H7 (cell line): ENCODE measurements at regions not wholly inside any gene's neighbourhood (a gene's known extent, or its start where the extent isn't known, plus 50 kb on each side); places are given as distances from the start of the nearest gene placed in this dataset.

Experiments used
- DNase-seq: peaks from one replicate; pipeline ENCODE4 v3.0.0; 2012
- H3K27me3 ChIP-seq: 2 replicates; pipeline ENCODE4 v1.6.0; 2011; ENCODE audit warnings: mild to moderate bottlenecking, low read length; ENCODE audit not compliant: control insufficient read depth, insufficient read depth
- H3K36me3 ChIP-seq: replicated peaks from 2 replicates; pipeline ENCODE4 v1.5.1; 2011; ENCODE audit warnings: low read length; ENCODE audit not compliant: control insufficient read depth, insufficient read depth
- H3K4me3 ChIP-seq: 2 replicates; pipeline ENCODE4 v1.5.1; 2011; ENCODE audit warnings: low read depth, mild to moderate bottlenecking, control low read depth, low read length, moderate library complexity; ENCODE audit not compliant: insufficient read depth

GRCh38 chr12:67909681-67910080 lies 79.6 kb upstream of the IFNG-AS1 start:
- no peak for DNase-seq
- no peaks in the 10 kb centered on the region for H3K27me3 ChIP-seq
- no peaks in the 10 kb centered on the region for H3K36me3 ChIP-seq
- H3K4me3 ChIP-seq, result no peak overlapping the region

- DNase-seq, result no peak
- Histone ChIP-seq H3K36me3 (no peaks in the 10 kb centered on the region), H3K27me3 (no peaks in the 10 kb centered on the region), H3K4me3 (no peak overlapping the region)
Measured at GRCh38 chr12:67910360-67911274, 78.6 kb upstream of the IFNG-AS1 start.

GRCh38 chr12:67911275-67911600 lies 78.0 kb upstream of the IFNG-AS1 start:
- no peak overlapping the region for H3K4me3 ChIP-seq
- DNase-seq, result no peak

GRCh38 chr12:67911789-67912188 lies 77.5 kb upstream of the IFNG-AS1 start:
- Histone ChIP-seq H3K36me3 (no peaks in the 10 kb centered on the region), H3K27me3 (no peaks in the 10 kb centered on the region), H3K4me3 (no peak overlapping the region)
- no peak for DNase-seq

More at GRCh38 chr12:67911275-67911600, 78.0 kb upstream of the IFNG-AS1 start:
- Histone ChIP-seq H3K27me3 (no peaks in the 10 kb centered on the region), H3K36me3 (no peaks in the 10 kb centered on the region)

- DNase-seq, result no peak
- H3K4me3 ChIP-seq, result no peak overlapping the region
- no peaks in the 10 kb centered on the region for H3K36me3 ChIP-seq
- H3K27me3 ChIP-seq, result no peaks in the 10 kb centered on the region
Measured at GRCh38 chr12:67915335-67915851, 73.9 kb upstream of the IFNG-AS1 start.

- no peaks in the 10 kb centered on the region for H3K27me3 ChIP-seq
- no peak overlapping the region for H3K4me3 ChIP-seq
- DNase-seq, result peak; percentile 16
- no peaks in the 10 kb centered on the region for H3K36me3 ChIP-seq
Measured at GRCh38 chr12:67916266-67916970, 72.8 kb upstream of the IFNG-AS1 start.

- Histone ChIP-seq H3K27me3 (no peaks in the 10 kb centered on the region), H3K36me3 (no peaks in the 10 kb centered on the region), H3K4me3 (no peak overlapping the region)
- no peak for DNase-seq
Measured at GRCh38 chr12:67917811-67918210, 71.4 kb upstream of the IFNG-AS1 start.

- H3K36me3 ChIP-seq, result no peaks in the 10 kb centered on the region
- no peak overlapping the region for H3K4me3 ChIP-seq
- no peaks in the 10 kb centered on the region for H3K27me3 ChIP-seq
- DNase-seq, result no peak
Measured at GRCh38 chr12:67918441-67918840, 70.8 kb upstream of the IFNG-AS1 start.

- H3K4me3 ChIP-seq, result no peak overlapping the region
- no peak for DNase-seq
- no peaks in the 10 kb centered on the region for H3K36me3 ChIP-seq
- H3K27me3 ChIP-seq, result no peaks in the 10 kb centered on the region
Measured at GRCh38 chr12:67919406-67919805, 69.8 kb upstream of the IFNG-AS1 start.

- Histone ChIP-seq H3K27me3 (no peaks in the 10 kb centered on the region), H3K4me3 (no peak overlapping the region), H3K36me3 (no peaks in the 10 kb centered on the region)
- no peak for DNase-seq
Measured at GRCh38 chr12:67920413-67920812, 68.8 kb upstream of the IFNG-AS1 start.

GRCh38 chr12:67921286-67921685 lies 68.0 kb upstream of the IFNG-AS1 start:
- Histone ChIP-seq H3K27me3 (no peaks in the 10 kb centered on the region), H3K36me3 (no peaks in the 10 kb centered on the region), H3K4me3 (no peak overlapping the region)
- no peak for DNase-seq

- no peak for DNase-seq
- H3K4me3 ChIP-seq, result no peak overlapping the region
- no peaks in the 10 kb centered on the region for H3K36me3 ChIP-seq
- H3K27me3 ChIP-seq, result no peaks in the 10 kb centered on the region
Measured at GRCh38 chr12:67922245-67922644, 67.0 kb upstream of the IFNG-AS1 start.

- no peak for DNase-seq
- Histone ChIP-seq H3K36me3 (no peaks in the 10 kb centered on the region), H3K4me3 (no peak overlapping the region), H3K27me3 (no peaks in the 10 kb centered on the region)
Measured at GRCh38 chr12:67925077-67925476, 64.2 kb upstream of the IFNG-AS1 start.

- Histone ChIP-seq H3K36me3 (no peaks in the 10 kb centered on the region), H3K4me3 (no peak overlapping the region), H3K27me3 (no peaks in the 10 kb centered on the region)
- DNase-seq, result no peak
Measured at GRCh38 chr12:67925552-67925951, 63.7 kb upstream of the IFNG-AS1 start.

GRCh38 chr12:67926063-67926462 lies 63.2 kb upstream of the IFNG-AS1 start:
- Histone ChIP-seq H3K27me3 (no peaks in the 10 kb centered on the region), H3K4me3 (no peak overlapping the region), H3K36me3 (no peaks in the 10 kb centered on the region)
- no peak for DNase-seq
